ENCODE measurements at regions not wholly inside any gene's neighbourhood (a gene's known extent, or its start where the extent isn't known, plus 50 kb on each side); places are given as distances from the start of the nearest gene placed in this dataset.

GRCh38 chr2:139685090-139685983, 905.1 kb upstream of the NXPH2 start:
- TF ChIP-seq POLR2A (IDR thresholded peaks at IDR 0.05) (no peak), CTCF (IDR thresholded peaks at IDR 0.05) (no peak)

All from testis (tissue), 2 donors.